Thoracic aorta (tissue), 2 donors: ENCODE measurements at regions not wholly inside any gene's neighbourhood (a gene's known extent, or its start where the extent isn't known, plus 50 kb on each side); places are given as distances from the start of the nearest gene placed in this dataset.

Experiments used
- ATAC-seq: fragments of 150-250 bp; one replicate; pipeline ENCODE4 v1.8.0; 2017; ENCODE audit warnings: low read depth; ENCODE audit not compliant: insufficient number of reproducible peaks, low FRiP score
- DNase-seq: peaks from one replicate; pipeline ENCODE4 v3.0.0-alpha.2; 2020; ENCODE audit warnings: low spot score
- H3K27ac ChIP-seq, 2 donors: fragments of 200-600 bp; sonication (generic); 1 replicate in 1 of 2; 2 replicates in 1 of 2; pipeline ENCODE4 v1.5.1; 2016; ENCODE audit warnings: mild to moderate bottlenecking in 2 of 2, moderate library complexity in 2 of 2
- H3K27me3 ChIP-seq: fragments of 200-600 bp; sonication (generic); replicated peaks from 2 replicates; pipeline ENCODE4 v1.6.0; 2016; ENCODE audit warnings: mild to moderate bottlenecking; ENCODE audit not compliant: insufficient read depth
- H3K36me3 ChIP-seq: fragments of 200-600 bp; sonication (generic); one replicate; pipeline ENCODE4 v1.5.1; 2016
- H3K4me1 ChIP-seq, 2 donors: fragments of 200-600 bp; sonication (generic); 1 replicate in 1 of 2; 2 replicates in 1 of 2; pipeline versions ENCODE4 v1.5.1 to v1.6.0; 2016; ENCODE audit warnings: low read depth in 2 of 2, mild to moderate bottlenecking in 1 of 2; ENCODE audit not compliant: control insufficient read depth in 1 of 2
- H3K4me3 ChIP-seq: fragments of 200-600 bp; sonication (generic); 2 replicates; pipeline ENCODE4 v1.5.1; 2016; ENCODE audit warnings: mild to moderate bottlenecking
- H3K9me3 ChIP-seq: fragments of 200-600 bp; sonication (generic); 2 replicates; pipeline ENCODE4 v1.5.1; 2016
- CTCF ChIP-seq: fragments of 200-600 bp; sonication (generic); IDR thresholded peaks from one replicate; pipeline ENCODE4 v1.5.1; 2019; ENCODE audit warnings: antibody characterized with exemption

DNA sequence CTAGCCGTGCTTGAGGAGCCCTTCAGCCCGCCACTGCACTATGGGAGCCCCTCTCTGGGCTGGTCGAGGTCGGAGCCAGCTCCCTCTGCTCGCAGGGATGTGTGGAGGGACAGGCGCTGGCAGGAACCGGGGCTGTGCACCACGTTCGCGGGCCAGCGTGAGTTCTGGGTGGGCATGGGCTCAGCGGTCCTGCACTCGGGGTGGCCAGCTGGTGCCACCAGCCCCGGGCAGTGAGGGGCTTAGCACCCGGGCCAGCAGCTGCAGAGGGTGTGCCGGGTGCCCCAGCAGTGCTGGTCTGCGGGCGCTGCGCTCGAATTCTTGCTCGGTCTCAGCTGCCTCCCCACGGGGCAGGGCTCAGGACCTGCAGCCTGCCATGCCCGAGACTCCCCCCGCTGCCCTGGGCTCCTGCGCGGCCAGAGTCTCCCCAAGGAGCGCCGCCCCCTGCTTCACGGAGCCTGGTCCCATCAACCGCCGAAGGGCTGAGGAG, 90.8 kb upstream of the NRG3 start:
- Histone ChIP-seq H3K27me3 (no peaks in the 10 kb centered on the region), H3K4me1 (no peaks in the 10 kb centered on the region), H3K36me3 (no peaks in the 10 kb centered on the region), H3K9me3 (no peaks in the 10 kb centered on the region), H3K27ac (no peak overlapping the region), H3K4me3 (no peak overlapping the region)
- no peak for ATAC-seq
- no peak for DNase-seq
- no peak for TF ChIP-seq CTCF

DNA sequence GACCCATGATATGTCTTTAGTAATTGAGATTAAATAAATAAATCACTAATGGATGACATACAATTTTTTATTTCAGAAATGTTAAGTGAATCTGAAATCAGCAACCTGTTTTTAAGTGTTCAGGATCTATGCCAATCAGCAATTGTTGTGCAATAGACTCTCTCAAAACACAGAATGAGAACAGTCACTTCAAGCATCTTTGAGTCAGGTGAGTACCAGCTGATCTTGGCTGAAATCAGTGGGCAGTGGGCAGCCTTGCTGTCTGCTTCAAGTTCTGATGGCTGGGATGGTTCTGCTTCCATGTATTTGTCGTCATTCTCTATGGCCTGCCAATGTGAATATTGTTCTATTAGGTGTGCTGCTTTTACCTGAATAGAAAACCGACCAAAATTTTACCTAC, 82.3 kb upstream of the NRG3 start:
- no peak overlapping the region for H3K4me3 ChIP-seq

GRCh38 chr10:81806842-81807241, 68.2 kb upstream of the NRG3 start:
- Histone ChIP-seq H3K4me3 (no peak overlapping the region), H3K36me3 (no peaks in the 10 kb centered on the region), H3K27me3 (no peaks in the 10 kb centered on the region), H3K4me1 (no peaks in the 10 kb centered on the region), H3K27ac (no peak overlapping the region), H3K9me3 (peaks cover 3% of the 10 kb centered on the region)
- TF ChIP-seq CTCF: no peak
- DNase-seq: no peak
- no peak for ATAC-seq

More for the DNA sequence above, 82.3 kb upstream of the NRG3 start:
- Histone ChIP-seq H3K4me1 (no peaks in the 10 kb centered on the region), H3K27ac (no peak overlapping the region), H3K36me3 (no peaks in the 10 kb centered on the region), H3K9me3 (no peaks in the 10 kb centered on the region), H3K27me3 (no peaks in the 10 kb centered on the region)
- DNase-seq (no peak), ATAC-seq (no peak)
- no peak for TF ChIP-seq CTCF

- H3K4me3 ChIP-seq: no peak overlapping the region
- H3K4me1 ChIP-seq: no peaks in the 10 kb centered on the region
- TF ChIP-seq CTCF: no peak
- H3K27me3 ChIP-seq: no peaks in the 10 kb centered on the region
- DNase-seq (no peak), ATAC-seq (no peak)
- no peak overlapping the region for H3K27ac ChIP-seq
- no peaks in the 10 kb centered on the region for H3K36me3 ChIP-seq
- no peaks in the 10 kb centered on the region for H3K9me3 ChIP-seq
These were observed 60.2 kb upstream of the NRG3 start for GRCh38 chr10:81814842-81815241.

- no peak for ATAC-seq
- no peaks in the 10 kb centered on the region for H3K27me3 ChIP-seq
- H3K36me3 ChIP-seq: no peaks in the 10 kb centered on the region
- H3K4me1 ChIP-seq: no peaks in the 10 kb centered on the region
- no peak overlapping the region for H3K27ac ChIP-seq
- DNase-seq: no peak
- TF ChIP-seq CTCF: no peak
- no peak overlapping the region for H3K4me3 ChIP-seq
- no peaks in the 10 kb centered on the region for H3K9me3 ChIP-seq
These were observed 57.3 kb upstream of the NRG3 start for GRCh38 chr10:81817596-81818170.
